Posterior vena cava (tissue), 2 donors: ENCODE measurements at regions not wholly inside any gene's neighbourhood (a gene's known extent, or its start where the extent isn't known, plus 50 kb on each side); places are given as distances from the start of the nearest gene placed in this dataset.

Source experiments
- DNase-seq: peaks from one replicate; pipeline ENCODE4 v3.0.0-alpha.2; 2020; ENCODE audit warnings: low spot score
- intact Hi-C, 2 donors: fragments of 100-400 bp; cut with DNase I; formaldehyde crosslinking; loops; one replicate each; pipeline versions ENCODE4 v1.14.1 to v1.14.2; 2022 to 2023
- donor health status: DM: yes; HTN: yes; CAD: no.
- donor health status: DM: yes; HTN: yes; CAD: no.

DNA sequence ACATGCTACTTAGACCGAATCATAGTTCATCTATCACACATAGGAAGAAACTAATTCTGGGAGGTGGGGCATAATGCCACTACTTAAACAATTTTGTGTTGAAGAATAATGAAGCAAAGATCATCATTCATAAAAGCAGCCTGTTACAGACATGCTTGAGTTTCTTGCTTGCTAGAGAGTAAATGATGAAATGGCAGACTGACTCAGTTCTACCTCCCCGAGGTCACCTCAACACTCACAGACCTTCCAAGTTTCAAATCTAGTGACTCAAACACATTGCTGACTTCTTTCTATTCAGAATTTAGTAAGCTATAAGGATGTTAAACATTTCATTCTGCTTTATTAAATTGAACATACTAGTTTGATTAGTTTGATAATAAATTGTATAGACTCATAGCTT, 636.5 kb upstream of the FRG1 start:
- intact Hi-C loops, result no loop called here

DNA sequence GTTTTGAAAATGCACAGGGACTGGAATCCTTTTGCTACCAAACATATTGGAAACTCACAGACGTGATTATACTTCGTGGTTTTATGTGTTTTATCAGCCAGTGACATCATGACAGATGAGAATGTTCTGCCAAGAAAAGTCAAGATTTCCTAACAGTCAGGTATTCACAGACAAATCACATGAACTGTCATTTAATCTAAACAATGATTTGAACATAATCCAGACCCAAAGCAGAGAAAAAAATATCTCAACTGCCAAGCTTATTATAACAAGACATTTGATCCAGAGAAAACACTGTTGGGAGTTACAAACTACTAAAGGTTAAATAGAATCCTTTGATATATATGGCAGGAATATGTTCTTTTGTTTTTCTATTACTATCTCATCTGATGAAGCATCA, 635.9 kb upstream of the FRG1 start:
- intact Hi-C loops, result no loop called here
- no peak for DNase-seq

More for the DNA sequence above, 636.5 kb upstream of the FRG1 start:
- no peak for DNase-seq

GRCh38 chr4:189305500-189305899, 635.2 kb upstream of the FRG1 start:
- intact Hi-C loops, result no loop called here
- DNase-seq, result no peak

GRCh38 chr4:189311251-189311650, 629.4 kb upstream of the FRG1 start:
- DNase-seq, result no peak
- intact Hi-C loops, result no loop called here

DNA sequence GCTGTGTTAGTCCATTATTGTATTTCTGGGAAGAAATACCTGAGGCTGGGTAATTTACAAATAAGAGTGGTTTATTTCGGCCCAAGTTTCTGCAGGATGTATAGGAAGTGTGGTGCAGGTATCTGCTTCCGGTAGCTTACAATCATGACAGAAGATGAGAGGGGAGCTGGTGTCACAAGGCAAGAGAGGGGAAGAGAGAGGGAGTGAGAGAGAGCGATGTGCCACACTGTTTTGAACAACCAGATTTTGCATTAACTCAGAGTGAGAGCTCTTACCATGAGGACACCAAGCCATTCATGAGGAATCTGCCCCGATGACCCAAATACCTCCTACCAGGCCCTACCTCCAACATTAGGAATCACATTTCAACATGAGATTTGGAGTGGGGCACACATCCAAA, 627.6 kb upstream of the FRG1 start:
- intact Hi-C loops, result no loop called here
- no peak for DNase-seq

DNA sequence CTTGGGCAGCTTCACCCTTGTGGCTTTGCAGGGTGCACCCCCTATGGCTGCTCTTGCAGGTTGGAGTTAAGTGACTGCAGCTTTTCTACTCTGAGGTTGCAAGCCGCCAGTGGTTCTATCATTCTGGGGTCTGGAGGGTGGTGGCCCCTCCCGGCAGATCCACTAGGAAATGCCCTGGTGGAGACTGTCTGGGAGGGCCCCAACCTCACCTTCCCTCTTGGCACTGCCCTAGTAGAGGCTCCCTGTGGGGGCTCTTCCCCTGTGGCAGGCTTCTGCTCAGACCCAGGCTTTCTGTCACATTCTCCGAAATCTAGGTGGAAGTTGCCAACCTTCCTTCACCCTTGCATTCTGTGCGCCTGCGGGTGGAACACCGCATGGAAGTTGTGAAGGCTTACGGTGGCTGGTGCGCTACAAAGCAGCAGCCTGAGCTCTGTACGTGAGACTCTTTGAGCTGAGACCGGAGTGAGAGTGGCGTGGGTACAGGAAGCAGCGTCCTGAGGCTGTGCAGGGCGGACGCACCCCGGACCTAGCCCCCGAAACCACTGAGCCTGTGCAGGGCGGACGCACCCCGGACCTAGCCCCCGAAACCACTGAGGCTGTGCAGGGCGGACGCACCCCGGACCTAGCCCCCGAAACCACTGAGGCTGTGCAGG, 626.7 kb upstream of the FRG1 start:
- intact Hi-C loops, result no loop called here
- DNase-seq, result no peak

DNA sequence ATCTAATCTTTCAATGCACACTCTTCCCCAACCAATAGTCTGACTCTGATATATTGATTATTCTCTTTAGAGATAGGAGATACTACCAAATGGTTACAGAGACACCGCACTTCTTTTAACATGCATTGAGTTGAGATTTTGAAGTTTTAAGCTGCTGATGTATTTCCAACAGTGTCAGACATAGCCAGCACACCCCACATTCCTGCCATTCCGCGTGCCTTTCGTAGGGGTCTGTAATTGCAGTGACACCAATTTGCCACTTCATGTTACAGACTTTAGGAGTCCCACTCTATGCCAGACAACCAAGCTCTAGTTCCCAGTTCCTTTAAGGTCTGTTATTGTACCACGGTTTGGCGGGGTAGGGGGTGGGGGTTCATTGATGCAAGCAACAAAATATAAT, 618.2 kb upstream of the FRG1 start:
- intact Hi-C loops, result no loop called here
- DNase-seq, result no peak

- intact Hi-C loops, result no loop called here
- no peak for DNase-seq
These were observed 598.8 kb upstream of the FRG1 start for GRCh38 chr4:189341881-189342280.

- DNase-seq, result no peak
- intact Hi-C loops, result no loop called here
These were observed 585.1 kb upstream of the FRG1 start for GRCh38 chr4:189355590-189355989.

DNA sequence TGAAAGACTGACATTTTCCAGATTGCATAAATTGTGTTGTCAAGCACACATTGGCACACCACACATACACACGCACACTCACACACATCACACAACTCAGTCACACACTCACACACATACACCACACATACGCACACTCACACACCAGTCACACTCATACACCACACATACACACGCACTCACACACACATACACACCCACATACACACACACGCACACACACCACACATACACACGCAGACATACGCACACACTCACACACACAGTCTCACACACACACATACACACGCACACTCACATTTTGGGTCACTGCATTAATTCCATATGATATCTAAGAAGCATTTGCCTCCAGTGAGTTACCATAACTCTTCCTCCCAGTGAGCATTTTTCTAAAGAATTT, 578.3 kb upstream of the FRG1 start:
- no peak for DNase-seq

DNA sequence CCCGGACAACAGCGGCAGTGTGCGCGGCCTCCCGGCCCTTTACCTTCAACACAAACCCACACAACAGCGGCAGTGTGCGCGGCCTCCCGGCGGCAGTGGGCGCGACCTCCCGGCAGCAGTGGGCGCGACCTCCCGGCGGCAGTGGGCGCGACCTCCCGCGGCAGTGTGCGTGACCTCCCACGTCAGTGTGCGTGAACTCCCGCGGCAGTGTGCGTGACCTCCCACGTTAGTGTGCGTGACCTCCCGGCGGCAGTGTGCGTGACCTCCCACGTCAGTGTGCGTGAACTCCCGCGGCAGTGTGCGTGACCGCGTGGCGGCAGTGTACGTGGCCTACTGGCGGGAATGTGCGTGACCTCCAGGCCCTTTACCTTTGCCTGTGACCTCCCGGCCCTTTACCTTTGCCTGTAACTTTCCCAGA, 576.6 kb upstream of the FRG1 start:
- no peak for DNase-seq
- intact Hi-C loops, result no loop called here

More for the DNA sequence above, 578.3 kb upstream of the FRG1 start:
- intact Hi-C loops, result no loop called here

DNA sequence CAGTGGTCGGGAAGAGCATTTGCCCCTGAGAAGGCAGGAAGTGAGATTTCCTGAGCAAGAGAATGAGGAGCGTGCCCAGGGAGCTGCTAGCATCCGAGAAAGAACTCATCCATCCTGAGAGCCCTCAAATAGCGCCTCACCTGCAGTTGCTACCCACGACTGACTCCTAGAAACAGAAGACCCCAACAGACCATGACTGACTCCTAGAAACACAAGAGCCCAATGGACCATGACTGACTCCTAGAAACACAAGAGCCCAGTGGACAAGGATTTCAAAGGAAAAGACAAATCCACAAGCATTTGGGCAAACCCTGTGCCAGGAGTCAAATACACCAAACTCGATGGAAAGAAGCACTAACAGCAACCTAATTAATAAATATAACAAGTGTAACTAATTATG, 575.2 kb upstream of the FRG1 start:
- DNase-seq, result no peak
- intact Hi-C loops, result no loop called here

- intact Hi-C loops, result no loop called here
- no peak for DNase-seq
These were observed 572.8 kb upstream of the FRG1 start for GRCh38 chr4:189367832-189368231.

DNA sequence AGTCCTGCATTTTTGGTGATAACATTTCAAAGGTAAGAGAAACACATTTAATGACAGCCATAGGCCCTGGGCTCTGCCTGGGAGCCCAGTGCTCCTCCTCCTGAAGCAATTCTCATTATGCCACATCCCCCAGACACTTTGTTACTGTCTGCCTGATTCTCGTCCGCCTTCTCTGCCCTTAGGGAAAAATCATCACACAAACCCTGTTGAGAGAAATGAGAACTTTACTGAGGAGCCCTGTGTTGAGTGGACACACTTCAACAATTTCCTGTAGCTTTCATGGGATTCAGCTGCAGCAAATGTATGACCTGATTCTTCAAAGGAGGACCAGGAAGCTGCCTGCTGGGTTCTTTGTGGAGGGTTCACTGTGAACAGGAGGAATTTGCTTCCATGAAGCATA, 566.5 kb upstream of the FRG1 start:
- no peak for DNase-seq
- intact Hi-C loops, result no loop called here

- DNase-seq, result no peak
- intact Hi-C loops, result no loop called here
These were observed 563.8 kb upstream of the FRG1 start for GRCh38 chr4:189376901-189377300.

DNA sequence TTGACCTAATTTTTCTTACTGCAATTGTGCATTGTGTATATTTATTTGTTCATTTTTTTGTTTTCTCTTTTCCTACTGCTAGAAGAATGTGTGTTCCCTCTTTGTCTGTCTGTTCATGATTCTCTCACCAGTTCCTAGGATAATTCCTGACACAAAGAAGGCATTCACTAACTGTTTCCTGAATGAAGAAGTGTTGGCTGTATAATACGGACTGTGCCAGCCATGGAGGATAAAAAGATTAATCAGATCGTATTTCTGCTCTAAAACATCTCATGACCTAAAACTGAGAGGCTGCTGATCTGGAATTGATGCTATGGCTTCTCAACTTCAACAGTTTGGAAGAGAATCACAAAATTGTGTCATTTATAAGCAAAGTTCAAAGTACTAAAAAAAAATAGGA, 563.1 kb upstream of the FRG1 start:
- intact Hi-C loops, result no loop called here
- DNase-seq, result no peak

DNA sequence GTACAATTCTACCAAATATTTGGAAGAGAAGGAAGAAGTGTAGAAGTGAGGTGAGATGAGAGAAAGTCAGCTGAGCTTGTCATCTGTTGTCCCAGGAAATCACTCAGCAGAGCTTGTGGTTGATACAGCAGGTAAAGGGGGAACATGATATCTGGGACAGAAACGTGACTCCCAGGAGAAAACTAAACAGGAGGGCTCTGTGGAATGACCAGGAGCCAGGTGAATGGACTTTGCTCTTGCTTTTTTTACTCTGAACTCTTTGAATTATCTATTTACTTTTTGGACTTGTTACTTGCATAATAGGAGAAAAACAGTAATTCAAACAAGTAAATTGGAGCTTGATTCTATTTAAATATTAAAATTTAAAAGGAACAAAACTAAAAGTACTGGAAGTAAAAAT, 555.6 kb upstream of the FRG1 start:
- no peak for DNase-seq
- intact Hi-C loops, result no loop called here

- no peak for DNase-seq
- intact Hi-C loops, result no loop called here
These were observed 555.1 kb upstream of the FRG1 start for GRCh38 chr4:189385579-189385978.

DNA sequence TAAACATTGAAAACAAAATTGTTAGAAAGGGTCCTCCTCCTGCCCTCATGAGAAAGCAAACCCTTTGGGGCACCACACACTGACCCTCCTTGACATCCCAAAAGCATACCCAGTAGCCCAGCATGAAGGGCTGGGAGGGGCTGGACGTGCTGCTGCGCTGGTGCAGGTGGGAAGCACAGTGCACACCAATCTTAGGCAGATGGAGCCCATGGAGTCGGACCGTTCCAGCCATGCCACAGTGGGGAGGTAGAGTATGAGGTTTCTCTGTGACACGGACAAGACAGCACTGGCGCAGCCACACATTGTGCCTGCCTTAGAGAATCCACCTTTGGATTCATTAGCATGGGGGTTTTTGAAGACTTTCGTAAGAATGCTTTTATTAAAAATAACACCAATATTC, 544.2 kb upstream of the FRG1 start:
- no peak for DNase-seq
- intact Hi-C loops, result no loop called here

DNA sequence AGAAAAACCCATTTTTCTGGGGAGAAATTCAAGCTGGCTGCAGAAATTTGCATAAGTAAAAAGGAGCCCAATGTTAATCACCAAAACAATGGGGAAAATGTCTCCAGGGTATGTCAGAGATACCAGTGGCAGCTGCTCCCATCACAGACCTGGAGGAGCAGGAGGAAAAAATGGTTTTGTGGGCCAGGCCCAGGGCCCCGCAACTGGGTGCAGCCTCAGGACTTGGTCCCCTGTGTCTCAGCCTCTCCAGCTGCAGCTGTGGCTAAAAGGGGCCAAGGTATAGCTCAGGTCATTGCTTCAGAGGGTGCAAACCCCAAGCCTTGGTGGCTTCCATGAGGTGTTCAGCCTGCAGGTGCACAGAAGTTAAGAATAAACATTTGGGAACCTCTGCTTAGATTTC, 536.4 kb upstream of the FRG1 start:
- DNase-seq, result no peak
- intact Hi-C loops, result no loop called here

DNA sequence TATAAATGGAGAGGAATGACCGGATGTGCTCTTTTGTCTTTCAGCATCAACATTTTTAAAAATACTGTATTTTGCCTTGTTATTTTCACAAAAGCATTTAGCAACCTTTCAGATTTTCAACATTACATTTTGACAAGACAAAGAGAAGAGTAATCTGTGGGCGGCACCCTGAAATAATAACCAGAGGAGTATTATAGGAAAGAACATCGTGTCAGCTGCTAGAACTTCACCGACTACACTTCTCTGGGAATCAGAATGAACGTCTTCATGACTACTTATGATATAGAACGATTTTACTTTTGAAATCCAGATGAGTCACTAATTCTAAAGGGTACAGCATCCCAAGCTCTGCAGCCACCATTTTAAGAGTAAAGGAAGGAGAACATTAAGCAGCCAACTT, 531.5 kb upstream of the FRG1 start:
- intact Hi-C loops, result no loop called here
- DNase-seq, result no peak

- no peak for DNase-seq
- intact Hi-C loops, result no loop called here
These were observed 526.7 kb upstream of the FRG1 start for GRCh38 chr4:189414021-189414420.
